ENCODE measurements at regions not wholly inside any gene's neighbourhood (a gene's known extent, or its start where the extent isn't known, plus 50 kb on each side); places are given as distances from the start of the nearest gene placed in this dataset.
"Not testable (repeated sequence)": the region's sequence is repeated elsewhere in the genome, so short reads cannot be mapped to it uniquely, and the experiment has no call there.

DNA sequence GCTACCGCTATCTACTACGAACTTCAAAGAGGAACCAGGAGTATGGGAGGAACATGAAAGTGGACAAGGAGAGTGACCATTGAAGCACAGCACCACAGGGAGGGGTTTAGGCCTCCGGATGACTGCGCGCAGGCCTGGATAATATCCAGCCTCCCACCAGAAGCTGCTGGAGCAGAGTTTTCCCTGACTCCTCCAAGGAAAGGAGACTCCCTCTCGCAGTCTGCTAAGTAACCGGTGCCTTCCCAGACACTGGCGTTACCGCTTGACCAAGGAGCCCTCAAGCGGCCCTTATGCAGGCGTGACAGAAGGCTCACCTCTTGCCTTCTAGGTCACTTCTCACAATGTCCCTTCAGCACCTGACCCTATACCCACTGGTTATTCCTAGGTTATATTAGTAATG, 64.2 kb upstream of the BTG3 start:
- DNase-seq: not testable (repeated sequence)

- DNase-seq: no peak
Measured at GRCh38 chr21:17674106-17674505, 61.4 kb upstream of the BTG3 start.

- DNase-seq: no peak
Measured at GRCh38 chr21:17673261-17674020, 60.7 kb upstream of the BTG3 start.

DNA sequence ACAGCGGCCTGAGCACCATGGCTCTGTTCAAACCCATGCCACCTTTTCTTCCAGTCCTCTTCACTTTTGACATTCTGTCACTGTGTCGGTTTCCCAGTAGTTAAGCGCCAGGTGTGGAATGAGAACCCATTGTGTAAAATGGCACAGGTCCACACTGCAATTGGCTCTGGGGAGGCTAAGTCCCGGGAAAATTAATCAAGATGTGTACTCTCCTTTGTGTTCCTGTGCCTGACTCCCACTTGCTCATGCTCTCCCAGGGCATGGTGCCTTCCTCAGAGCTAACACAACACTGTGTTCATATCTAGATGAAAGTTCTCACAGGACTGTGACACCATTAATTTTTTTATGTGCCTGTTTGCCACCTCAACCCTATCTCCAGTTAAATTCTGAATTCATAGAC, 59.0 kb upstream of the BTG3 start:
- no peak for DNase-seq

DNA sequence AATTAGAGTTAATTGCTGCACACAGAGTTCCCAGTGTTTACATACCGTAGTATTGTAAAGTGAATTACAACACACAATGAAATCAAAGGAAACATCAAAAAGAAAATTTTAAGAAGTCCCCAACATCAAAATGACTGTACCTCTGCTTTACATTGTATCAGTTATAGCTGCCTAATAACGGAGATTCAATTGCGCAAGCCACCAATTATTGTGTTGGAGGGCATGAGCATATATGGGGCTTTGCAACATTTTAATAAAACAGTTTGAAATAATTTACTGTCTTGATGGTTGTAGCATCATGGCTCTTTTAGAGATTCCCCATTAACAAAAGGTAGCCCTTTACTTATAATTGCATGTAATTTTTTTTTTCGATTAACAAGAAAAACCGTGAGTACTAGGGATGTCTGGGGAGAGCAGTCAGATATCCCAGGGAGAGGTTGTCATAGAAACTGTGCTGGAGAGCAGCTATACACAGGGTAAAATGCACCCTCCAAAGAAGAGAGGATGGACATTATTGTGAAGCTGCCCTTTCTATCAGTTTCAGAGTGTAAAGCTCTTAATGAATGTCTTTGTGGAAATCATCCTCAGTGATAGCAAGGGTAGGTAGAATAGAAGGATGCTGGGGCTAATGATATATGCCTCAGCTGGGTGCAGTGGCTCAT, 55.9 kb upstream of the BTG3 start:
- DNase-seq: no peak

GRCh38 chr21:17667256-17667655, 54.6 kb upstream of the BTG3 start:
- no peak for DNase-seq
